IPS-NIHi11 (cell line): ENCODE measurements at regions not wholly inside any gene's neighbourhood (a gene's known extent, or its start where the extent isn't known, plus 50 kb on each side); places are given as distances from the start of the nearest gene placed in this dataset.

Experiments used
- DNase-seq: peaks from one replicate; pipeline ENCODE4 v3.0.0; 2012; ENCODE audit warnings: mixed read lengths, low spot score

GRCh38 chr3:13688824-13689223 is 139.9 kb downstream of the FBLN2 start:
- DNase-seq, result no peak

GRCh38 chr3:13688034-13688433 is 139.1 kb downstream of the FBLN2 start:
- DNase-seq, result peak; percentile 44
